ENCODE measurements at regions not wholly inside any gene's neighbourhood (a gene's known extent, or its start where the extent isn't known, plus 50 kb on each side); places are given as distances from the start of the nearest gene placed in this dataset.

- intact Hi-C loops (cut with micrococcal nuclease) = no loop called here
- H3K9ac ChIP-seq (ENCODE audit: low read length) = no peak overlapping the region
- no peaks in the 10 kb centered on the region for H3K27me3 ChIP-seq (replicated peaks in 1 of 4; ENCODE audit: control extremely low read depth in 1 of 4, control insufficient read depth in 3 of 4, insufficient read depth in 4 of 4, low read length in 3 of 4)
- H3K36me3 ChIP-seq (replicated peaks in 1 of 2; ENCODE audit: control extremely low read depth in 1 of 2, control insufficient read depth in 1 of 2, extremely low read depth in 1 of 2, insufficient read depth in 2 of 2, low read length in 1 of 2) = no peaks in the 10 kb centered on the region
- TF ChIP-seq CTCF (IDR thresholded peaks at IDR 0.05) = no peak
- no peak for TF ChIP-seq EZH2 (IDR thresholded peaks at IDR 0.05; ENCODE audit: borderline replicate concordance, insufficient read depth, low read depth, low read length, poor library complexity, severe bottlenecking)
- H3K27ac ChIP-seq (ENCODE audit: low read length in 2 of 2) = no peak overlapping the region
- no peak overlapping the region for H3K4me3 ChIP-seq (ENCODE audit: control extremely low read depth in 1 of 5, extremely low read depth in 1 of 5, insufficient read depth in 1 of 5, low read depth in 2 of 5, low read length in 4 of 5)
- no peak overlapping the region for H2AFZ ChIP-seq (ENCODE audit: insufficient read depth, low read depth, low read length, poor library complexity, severe bottlenecking)
- no CpG with 5 or more reads among the region's 8 CpGs for WGBS (ENCODE audit: insufficient coverage)
- no peaks in the 10 kb centered on the region for H3K27me3 Mint-ChIP-seq
- no peak for DNase-seq
- no peak overlapping the region for H3K4me3 Mint-ChIP-seq
- ChIA-PET CTCF (no interaction called here), POLR2A (no interaction called here)
- H4K20me1 ChIP-seq (ENCODE audit: control insufficient read depth, insufficient read depth, low read length, poor library complexity, severe bottlenecking) = no peaks in the 10 kb centered on the region
- H3K79me2 ChIP-seq (ENCODE audit: control insufficient read depth, insufficient read depth, low read length) = no peaks in the 10 kb centered on the region
- ATAC-seq (ENCODE audit: low read depth) = no peak
- H3K9me3 ChIP-seq (ENCODE audit: control extremely low read depth in 1 of 3, control insufficient read depth in 2 of 3, insufficient read depth in 1 of 3, low read length in 2 of 3) = no peaks in the 10 kb centered on the region
- no peak overlapping the region for H3K4me2 ChIP-seq (replicated peaks; ENCODE audit: low read depth, low read length, poor library complexity, severe bottlenecking)
- H3K9me3 Mint-ChIP-seq (ENCODE audit: insufficient read depth) = no peaks in the 10 kb centered on the region
- H3K27ac Mint-ChIP-seq = no peak overlapping the region
- H3K4me1 Mint-ChIP-seq = peaks cover 7% of the 10 kb centered on the region
- no peaks in the 10 kb centered on the region for H3K4me1 ChIP-seq (ENCODE audit: control insufficient read depth in 2 of 2, insufficient read depth in 2 of 2, low read length in 2 of 2)
These were observed 479.2 kb downstream of the RPS29 start for GRCh38 chr14:49106741-49107667.

GRCh38 chr14:49105956-49106355, 480.2 kb downstream of the RPS29 start:
- Histone ChIP-seq H3K9ac (ENCODE audit: low read length) (no peak overlapping the region), H3K36me3 (replicated peaks in 1 of 2; ENCODE audit: control extremely low read depth in 1 of 2, control insufficient read depth in 1 of 2, extremely low read depth in 1 of 2, insufficient read depth in 2 of 2, low read length in 1 of 2) (no peaks in the 10 kb centered on the region), H3K27me3 (replicated peaks in 1 of 4; ENCODE audit: control extremely low read depth in 1 of 4, control insufficient read depth in 3 of 4, insufficient read depth in 4 of 4, low read length in 3 of 4) (no peaks in the 10 kb centered on the region), H3K4me3 (ENCODE audit: control extremely low read depth in 1 of 5, extremely low read depth in 1 of 5, insufficient read depth in 1 of 5, low read depth in 2 of 5, low read length in 4 of 5) (no peak overlapping the region), H3K79me2 (ENCODE audit: control insufficient read depth, insufficient read depth, low read length) (no peaks in the 10 kb centered on the region), H3K4me1 (ENCODE audit: control insufficient read depth in 2 of 2, insufficient read depth in 2 of 2, low read length in 2 of 2) (no peaks in the 10 kb centered on the region), H2AFZ (ENCODE audit: insufficient read depth, low read depth, low read length, poor library complexity, severe bottlenecking) (no peak overlapping the region), H4K20me1 (ENCODE audit: control insufficient read depth, insufficient read depth, low read length, poor library complexity, severe bottlenecking) (no peaks in the 10 kb centered on the region), H3K4me2 (replicated peaks; ENCODE audit: low read depth, low read length, poor library complexity, severe bottlenecking) (no peak overlapping the region), H3K27ac (ENCODE audit: low read length in 2 of 2) (no peak overlapping the region), H3K9me3 (ENCODE audit: control extremely low read depth in 1 of 3, control insufficient read depth in 2 of 3, insufficient read depth in 1 of 3, low read length in 2 of 3) (no peaks in the 10 kb centered on the region)
- ChIA-PET POLR2A (no interaction called here), CTCF (no interaction called here)
- Mint-ChIP-seq H3K27me3 (no peaks in the 10 kb centered on the region), H3K4me1 (no peaks in the 10 kb centered on the region), H3K4me3 (no peak overlapping the region), H3K9me3 (ENCODE audit: insufficient read depth) (no peaks in the 10 kb centered on the region), H3K27ac (no peak overlapping the region)
- TF ChIP-seq EZH2 (IDR thresholded peaks at IDR 0.05; ENCODE audit: borderline replicate concordance, insufficient read depth, low read depth, low read length, poor library complexity, severe bottlenecking) (no peak), CTCF (IDR thresholded peaks at IDR 0.05) (no peak)
- intact Hi-C loops (cut with micrococcal nuclease) = no loop called here
- ATAC-seq (ENCODE audit: low read depth) = no peak
- DNase-seq = no peak
- WGBS (ENCODE audit: insufficient coverage) = no CpG with 5 or more reads among the region's 1 CpG
